Glutamatergic neuron (in vitro differentiated cells): ENCODE measurements at regions not wholly inside any gene's neighbourhood (a gene's known extent, or its start where the extent isn't known, plus 50 kb on each side); places are given as distances from the start of the nearest gene placed in this dataset.

Source experiments
- DNase-seq: peaks from one replicate; pipeline ENCODE4 v3.0.0; 2022
- H3K27ac Mint-ChIP-seq: one replicate; pipeline ENCODE4 v1.8.0; 2020; ENCODE audit warnings: mild to moderate bottlenecking, mixed read lengths, inconsistent platforms; ENCODE audit not compliant: unreplicated experiment
- H3K27me3 Mint-ChIP-seq: one replicate; pipeline ENCODE4 v1.8.0; 2020; ENCODE audit warnings: mild to moderate bottlenecking, moderate library complexity, mixed read lengths, inconsistent platforms; ENCODE audit not compliant: unreplicated experiment
- H3K36me3 Mint-ChIP-seq: one replicate; pipeline ENCODE4 v1.8.0; 2020; ENCODE audit warnings: mild to moderate bottlenecking, mixed read lengths, inconsistent platforms; ENCODE audit not compliant: unreplicated experiment
- H3K4me1 Mint-ChIP-seq: one replicate; pipeline ENCODE4 v1.8.0; 2020; ENCODE audit warnings: mild to moderate bottlenecking, low read depth, mixed read lengths, inconsistent platforms; ENCODE audit not compliant: unreplicated experiment
- H3K4me3 Mint-ChIP-seq: one replicate; pipeline ENCODE4 v1.8.0; 2020; ENCODE audit warnings: mild to moderate bottlenecking, mixed read lengths, inconsistent platforms; ENCODE audit not compliant: unreplicated experiment
- H3K9me3 Mint-ChIP-seq: one replicate; pipeline ENCODE4 v1.8.0; 2020; ENCODE audit warnings: mild to moderate bottlenecking, moderate library complexity, mixed read lengths, inconsistent platforms; ENCODE audit not compliant: unreplicated experiment
- CTCF ChIP-seq: fragments of 200-600 bp; sonication (generic); IDR thresholded peaks from one replicate; pipeline ENCODE4 v1.5.0; 2021; ENCODE audit not compliant: partially characterized antibody, unreplicated experiment

DNA sequence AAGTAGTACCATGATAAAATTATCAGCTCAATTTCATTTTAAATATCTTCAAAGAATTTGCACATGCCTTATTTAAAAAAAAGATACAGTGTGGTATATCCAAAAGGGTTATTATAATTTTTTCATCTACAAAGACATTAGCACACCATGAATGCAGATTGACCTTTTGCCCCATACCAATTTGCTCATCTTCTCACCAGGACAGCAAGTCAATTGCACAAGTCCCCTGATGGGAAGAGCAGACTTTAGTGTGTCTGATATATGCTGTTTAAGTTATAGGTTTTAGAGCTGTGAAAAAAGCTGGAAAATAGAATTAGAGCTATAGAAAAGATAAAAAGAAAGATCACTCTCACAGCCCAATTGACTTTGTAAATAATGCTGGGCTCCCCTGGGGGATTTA lies 325.8 kb upstream of the CDH6 start:
- Mint-ChIP-seq H3K27ac (no peak overlapping the region), H3K9me3 (peaks cover 2% of the 10 kb centered on the region), H3K27me3 (peaks cover 2% of the 10 kb centered on the region), H3K36me3 (no peaks in the 10 kb centered on the region), H3K4me1 (peaks cover 13% of the 10 kb centered on the region), H3K4me3 (no peak overlapping the region)
- TF ChIP-seq CTCF = no peak
- no peak for DNase-seq

DNA sequence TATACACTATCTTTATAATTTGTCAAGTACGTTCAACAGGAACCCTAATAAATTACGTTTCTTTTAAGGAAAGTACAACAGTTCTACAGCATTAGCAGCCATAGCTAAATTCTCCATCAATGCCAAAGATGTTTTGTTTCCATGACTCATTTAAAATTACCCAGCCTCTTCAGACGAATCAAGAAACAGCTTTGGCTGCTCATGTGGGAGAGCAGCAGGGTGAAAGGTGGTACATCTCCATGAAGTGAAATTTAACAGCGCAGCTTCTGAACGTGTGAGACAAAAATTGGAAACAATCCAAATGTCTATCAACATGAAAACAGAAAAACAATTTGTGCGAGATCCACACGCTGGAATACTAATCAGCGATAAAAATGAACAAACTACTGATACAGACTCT lies 327.3 kb upstream of the CDH6 start:
- no peak for DNase-seq
- Mint-ChIP-seq H3K36me3 (no peaks in the 10 kb centered on the region), H3K27ac (no peak overlapping the region), H3K4me3 (no peak overlapping the region), H3K27me3 (peaks cover 2% of the 10 kb centered on the region), H3K9me3 (peaks cover 2% of the 10 kb centered on the region), H3K4me1 (peaks cover 13% of the 10 kb centered on the region)
- no peak for TF ChIP-seq CTCF

- H3K9me3 Mint-ChIP-seq = no peaks in the 10 kb centered on the region
Measured at GRCh38 chr5:30856242-30856641, 337.2 kb upstream of the CDH6 start.

DNA sequence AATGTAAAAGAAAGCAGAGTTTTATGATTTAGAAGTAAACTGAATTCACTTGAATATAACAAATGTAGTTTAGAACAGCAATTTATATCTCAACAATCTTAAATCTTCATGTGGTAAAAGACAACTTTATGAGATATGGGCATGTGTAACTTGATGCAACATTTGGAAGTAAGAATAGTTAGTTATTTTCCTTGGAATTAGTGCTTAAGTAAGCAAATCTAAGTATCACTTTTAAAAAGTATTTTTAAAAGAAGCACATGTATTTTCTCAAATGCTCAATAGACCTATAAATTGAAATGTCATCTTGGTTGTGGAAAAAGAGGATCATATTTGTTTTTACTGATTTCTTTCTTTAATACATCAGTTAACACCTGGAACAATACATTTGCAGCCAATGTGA lies 340.3 kb upstream of the CDH6 start:
- Mint-ChIP-seq H3K4me1 (peaks cover 2% of the 10 kb centered on the region), H3K4me3 (no peak overlapping the region), H3K27ac (no peak overlapping the region), H3K36me3 (no peaks in the 10 kb centered on the region), H3K9me3 (no peaks in the 10 kb centered on the region), H3K27me3 (no peaks in the 10 kb centered on the region)
- no peak for TF ChIP-seq CTCF
- no peak for DNase-seq

More at GRCh38 chr5:30856242-30856641, 337.2 kb upstream of the CDH6 start:
- H3K27me3 Mint-ChIP-seq = no peaks in the 10 kb centered on the region
- no peak for DNase-seq
- no peak overlapping the region for H3K4me3 Mint-ChIP-seq
- no peaks in the 10 kb centered on the region for H3K36me3 Mint-ChIP-seq
- H3K4me1 Mint-ChIP-seq = no peaks in the 10 kb centered on the region
- no peak overlapping the region for H3K27ac Mint-ChIP-seq
- TF ChIP-seq CTCF = no peak

DNA sequence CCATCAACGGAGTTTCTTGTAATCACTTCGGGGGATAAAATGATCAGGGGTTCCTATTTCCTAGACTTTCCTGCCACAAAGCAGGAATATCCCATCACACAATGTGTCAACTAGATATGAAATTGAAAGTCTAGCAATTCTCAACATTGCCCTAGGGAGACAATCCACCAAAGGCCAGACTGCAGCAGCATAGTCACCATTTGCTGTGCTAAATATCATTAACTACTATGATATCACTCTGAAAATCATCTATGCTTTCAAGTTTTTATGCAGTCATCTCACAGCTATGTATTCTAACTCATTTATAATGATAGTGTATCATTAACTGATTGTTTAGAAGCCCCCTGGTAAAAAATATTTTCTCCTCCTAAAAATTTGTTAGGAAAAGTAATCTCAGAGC lies 342.6 kb upstream of the CDH6 start:
- H3K27me3 Mint-ChIP-seq = no peaks in the 10 kb centered on the region
- H3K27ac Mint-ChIP-seq = no peak overlapping the region
- no peaks in the 10 kb centered on the region for H3K9me3 Mint-ChIP-seq
- no peak overlapping the region for H3K4me3 Mint-ChIP-seq
- no peak for TF ChIP-seq CTCF
- no peak for DNase-seq
- no peaks in the 10 kb centered on the region for H3K36me3 Mint-ChIP-seq
- peaks cover 2% of the 10 kb centered on the region for H3K4me1 Mint-ChIP-seq
